Spleen (tissue), 7 donors: ENCODE measurements at regions not wholly inside any gene's neighbourhood (a gene's known extent, or its start where the extent isn't known, plus 50 kb on each side); places are given as distances from the start of the nearest gene placed in this dataset.

ENCODE experiments used
- CTCF ChIP-seq, 11 experiments: fragments of 200-600 bp in 7 of 11; fragments of 450-650 bp in 4 of 11; sonication (generic) in 4 of 11; IDR thresholded peaks in 8 of 11; conservative IDR thresholded peaks in 3 of 11; 1 replicate in 7 of 11; 2 replicates in 4 of 11; pipeline versions ENCODE4 v1.4.0 to v1.8.0; 2016 to 2021; ENCODE audit warnings: antibody characterized with exemption in 11 of 11, inconsistent platforms in 4 of 11, mild to moderate bottlenecking in 1 of 11
- POLR2A ChIP-seq, 3 donors: fragments of 450-650 bp; IDR thresholded peaks; one replicate each; pipeline ENCODE4 v1.5.1; 2017; ENCODE audit warnings: antibody characterized with exemption in 3 of 3, mild to moderate bottlenecking in 1 of 3
- POLR2AphosphoS5 ChIP-seq, 3 donors: sonication (generic); formaldehyde crosslinking; IDR thresholded peaks; one replicate each; pipeline ENCODE4 v1.5.1; 2017; ENCODE audit warnings: antibody characterized with exemption in 3 of 3
- donor health status: DM: no; HTN: no; CAD: no; lungs with moderate emphysema.
- donor health status: DM: no; HTN: no; CAD: no.
- donor health status: DM: no; HTN: no; CAD: no.

- TF ChIP-seq CTCF (IDR thresholded peaks at IDR 0.05 in 8 of 11, conservative IDR thresholded peaks at IDR 0.05 in 3 of 11) (no peak), POLR2AphosphoS5 (IDR thresholded peaks at IDR 0.05) (no peak), POLR2A (IDR thresholded peaks at IDR 0.05) (no peak)
Observed at GRCh38 chr20:50336661-50337060, 146.0 kb downstream of the CEBPB start.
